ENCODE measurements at regions not wholly inside any gene's neighbourhood (a gene's known extent, or its start where the extent isn't known, plus 50 kb on each side); places are given as distances from the start of the nearest gene placed in this dataset.

DNA sequence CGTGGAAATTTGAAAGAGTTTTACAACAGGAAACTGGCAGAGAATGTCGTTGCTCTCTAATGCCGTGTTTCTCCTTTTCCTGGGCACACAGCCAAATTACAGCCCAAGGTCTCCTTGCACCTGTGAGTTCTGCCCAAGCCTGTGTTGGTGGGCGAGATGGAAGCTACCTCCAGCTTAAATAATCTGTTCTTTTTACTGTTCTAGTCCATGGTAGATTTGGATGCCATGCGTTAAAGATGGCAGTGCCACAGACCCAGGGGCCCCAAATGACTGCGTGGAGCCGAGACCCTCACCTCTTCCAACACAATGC, 92.6 kb upstream of the IRX4 start:
- H2AFZ ChIP-seq (ENCODE audit: low read depth, low read length), result peak overlapping the region; percentile 24; the same call in 1 of the 2 replicates
- peak overlapping the region; percentile 25; the same call in 1 of the 2 replicates for H3K9ac ChIP-seq (ENCODE audit: low read depth, low read length)
- H3K27ac ChIP-seq (ENCODE audit: low read length), result peak overlapping the region; percentile 69
- H3K4me1 ChIP-seq (ENCODE audit: insufficient read depth, low read length), result peaks cover 26% of the 10 kb centered on the region
- no peaks in the 10 kb centered on the region for H3K79me2 ChIP-seq (ENCODE audit: insufficient read depth, low read length)
- DNase-seq, result peak; percentile 74
- no peaks in the 10 kb centered on the region for H4K20me1 ChIP-seq (ENCODE audit: insufficient read depth, low read length)
- H3K4me3 ChIP-seq (ENCODE audit: low read depth in 1 of 2, low read length in 2 of 2), result no peak overlapping the region
- no peaks in the 10 kb centered on the region for H3K27me3 ChIP-seq (ENCODE audit: insufficient read depth, low read length, poor library complexity)
- ATAC-seq (ENCODE audit: insufficient read depth, low read depth), result peak; percentile 70
- H3K4me2 ChIP-seq (ENCODE audit: insufficient read depth, low read length), result peak overlapping the region; percentile 23; the same call in 1 of the 2 replicates
- H3K9me3 ChIP-seq (ENCODE audit: insufficient read depth, low read length, severe bottlenecking), result no peaks in the 10 kb centered on the region
- TF ChIP-seq CTCF (IDR thresholded peaks at IDR 0.05; ENCODE audit: borderline replicate concordance, extremely low read depth, low read length, poor library complexity, severe bottlenecking), result no peak
- no peak for TF ChIP-seq EZH2 (IDR thresholded peaks at IDR 0.05; ENCODE audit: borderline replicate concordance, low read depth, low read length, severe bottlenecking)
- H3K36me3 ChIP-seq (ENCODE audit: insufficient read depth, low read length), result no peaks in the 10 kb centered on the region

GRCh38 chr5:1974501-1975405, 92.0 kb upstream of the IRX4 start:
- ATAC-seq (ENCODE audit: insufficient read depth, low read depth), result peak; percentile 61
- no peaks in the 10 kb centered on the region for H3K36me3 ChIP-seq (ENCODE audit: insufficient read depth, low read length)
- no peaks in the 10 kb centered on the region for H3K27me3 ChIP-seq (ENCODE audit: insufficient read depth, low read length, poor library complexity)
- H2AFZ ChIP-seq (ENCODE audit: low read depth, low read length), result peak overlapping the region; percentile 24; the same call in 1 of the 2 replicates
- no peak overlapping the region for H3K4me3 ChIP-seq (ENCODE audit: low read depth in 1 of 2, low read length in 2 of 2)
- peak overlapping the region; percentile 25; the same call in 1 of the 2 replicates for H3K9ac ChIP-seq (ENCODE audit: low read depth, low read length)
- peak; percentile 48 for DNase-seq
- peak overlapping the region; percentile 23; the same call in 1 of the 2 replicates for H3K4me2 ChIP-seq (ENCODE audit: insufficient read depth, low read length)
- TF ChIP-seq CTCF (IDR thresholded peaks at IDR 0.05; ENCODE audit: borderline replicate concordance, extremely low read depth, low read length, poor library complexity, severe bottlenecking) (no peak), EZH2 (IDR thresholded peaks at IDR 0.05; ENCODE audit: borderline replicate concordance, low read depth, low read length, severe bottlenecking) (no peak)
- no peaks in the 10 kb centered on the region for H4K20me1 ChIP-seq (ENCODE audit: insufficient read depth, low read length)
- H3K79me2 ChIP-seq (ENCODE audit: insufficient read depth, low read length), result no peaks in the 10 kb centered on the region
- H3K4me1 ChIP-seq (ENCODE audit: insufficient read depth, low read length), result peaks cover 26% of the 10 kb centered on the region
- peak overlapping the region; percentile 68 for H3K27ac ChIP-seq (ENCODE audit: low read length)
- no peaks in the 10 kb centered on the region for H3K9me3 ChIP-seq (ENCODE audit: insufficient read depth, low read length, severe bottlenecking)

DNA sequence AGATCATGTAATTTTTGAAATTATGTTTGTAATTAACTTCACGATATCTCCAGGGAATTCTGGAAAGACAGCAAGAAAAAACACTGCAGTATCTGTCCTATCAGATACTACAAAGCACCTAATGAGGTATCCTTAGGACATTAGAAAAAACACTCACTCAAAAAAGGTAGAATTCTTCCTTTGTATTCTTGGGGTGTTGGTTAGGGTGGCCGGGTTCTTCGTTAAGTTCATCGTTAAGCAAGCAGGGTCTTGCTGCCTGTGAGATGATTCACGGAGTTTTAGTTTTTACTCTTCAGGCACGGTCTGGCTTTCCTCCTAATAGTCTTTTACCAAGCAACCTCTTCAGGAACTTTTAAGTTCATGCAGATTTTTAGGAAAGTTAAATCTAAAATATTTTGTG, 91.4 kb upstream of the IRX4 start:
- DNase-seq, result no peak
- H3K4me1 ChIP-seq (ENCODE audit: insufficient read depth, low read length), result peaks cover 26% of the 10 kb centered on the region
- H3K9me3 ChIP-seq (ENCODE audit: insufficient read depth, low read length, severe bottlenecking), result no peaks in the 10 kb centered on the region
- no peak overlapping the region for H3K4me3 ChIP-seq (ENCODE audit: low read depth in 1 of 2, low read length in 2 of 2)
- H3K4me2 ChIP-seq (ENCODE audit: insufficient read depth, low read length), result no peak overlapping the region
- H2AFZ ChIP-seq (ENCODE audit: low read depth, low read length), result no peak overlapping the region
- TF ChIP-seq EZH2 (IDR thresholded peaks at IDR 0.05; ENCODE audit: borderline replicate concordance, low read depth, low read length, severe bottlenecking) (no peak), CTCF (IDR thresholded peaks at IDR 0.05; ENCODE audit: borderline replicate concordance, extremely low read depth, low read length, poor library complexity, severe bottlenecking) (no peak)
- H4K20me1 ChIP-seq (ENCODE audit: insufficient read depth, low read length), result no peaks in the 10 kb centered on the region
- H3K9ac ChIP-seq (ENCODE audit: low read depth, low read length), result no peak overlapping the region
- no peaks in the 10 kb centered on the region for H3K79me2 ChIP-seq (ENCODE audit: insufficient read depth, low read length)
- no peak for ATAC-seq (ENCODE audit: insufficient read depth, low read depth)
- no peak overlapping the region for H3K27ac ChIP-seq (ENCODE audit: low read length)
- no peaks in the 10 kb centered on the region for H3K36me3 ChIP-seq (ENCODE audit: insufficient read depth, low read length)
- no peaks in the 10 kb centered on the region for H3K27me3 ChIP-seq (ENCODE audit: insufficient read depth, low read length, poor library complexity)

Data from DND-41 (cell line).